Stimulated activated CD4-positive, alpha-beta T cell treated with anti-CD3 and anti-CD28 coated beads, TNF-alpha, amount 100 ng/mL, for 24 hours (primary cell): ENCODE measurements at regions not wholly inside any gene's neighbourhood (a gene's known extent, or its start where the extent isn't known, plus 50 kb on each side); places are given as distances from the start of the nearest gene placed in this dataset.
"Not testable (repeated sequence)": the region's sequence is repeated elsewhere in the genome, so short reads cannot be mapped to it uniquely, and the experiment has no call there.

Experiments
- DNase-seq, 3 experiments: peaks; one replicate each; pipeline ENCODE4 v3.0.0-alpha.2; 2020; ENCODE audit warnings: low read depth in 3 of 3

DNA sequence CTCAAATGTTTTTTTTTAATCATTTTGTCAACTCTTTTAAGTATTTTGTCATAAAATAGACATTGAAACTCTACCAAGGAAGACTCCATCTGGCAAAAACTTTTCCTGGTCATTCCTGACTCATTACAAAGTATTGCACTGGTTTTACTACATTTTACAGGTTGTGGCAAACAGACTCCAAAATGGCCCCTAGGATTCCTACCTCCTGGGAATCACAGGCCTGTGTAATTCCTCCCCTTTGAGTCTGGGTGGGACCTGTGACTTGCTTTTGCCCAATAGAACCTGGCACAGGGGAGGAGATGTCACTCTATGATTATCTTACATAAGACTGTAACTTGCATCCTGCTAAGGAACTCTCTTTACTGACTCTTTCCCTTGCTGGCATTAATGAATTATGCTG, 123.6 kb upstream of the KCNJ6 start:
- DNase-seq = no peak

DNA sequence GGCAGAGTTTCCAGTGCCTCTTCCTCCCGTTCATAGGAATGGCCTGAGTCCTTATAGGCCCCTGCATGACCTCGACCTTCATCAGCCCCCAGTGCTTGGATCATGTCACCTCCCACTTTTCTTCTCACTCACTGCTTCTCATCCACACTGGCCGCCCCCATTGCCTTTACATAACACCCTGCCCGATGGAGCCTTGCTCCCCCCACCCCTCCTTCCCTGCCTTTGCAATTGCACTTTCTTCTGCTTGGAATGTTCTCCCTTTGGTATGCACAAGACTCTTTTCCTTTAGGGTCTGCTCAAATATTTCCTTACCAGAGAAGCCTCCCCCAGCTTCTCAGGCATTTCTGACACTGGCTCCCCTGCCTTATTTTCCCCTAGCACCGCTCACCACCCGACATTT, 125.2 kb upstream of the KCNJ6 start:
- DNase-seq = no peak

DNA sequence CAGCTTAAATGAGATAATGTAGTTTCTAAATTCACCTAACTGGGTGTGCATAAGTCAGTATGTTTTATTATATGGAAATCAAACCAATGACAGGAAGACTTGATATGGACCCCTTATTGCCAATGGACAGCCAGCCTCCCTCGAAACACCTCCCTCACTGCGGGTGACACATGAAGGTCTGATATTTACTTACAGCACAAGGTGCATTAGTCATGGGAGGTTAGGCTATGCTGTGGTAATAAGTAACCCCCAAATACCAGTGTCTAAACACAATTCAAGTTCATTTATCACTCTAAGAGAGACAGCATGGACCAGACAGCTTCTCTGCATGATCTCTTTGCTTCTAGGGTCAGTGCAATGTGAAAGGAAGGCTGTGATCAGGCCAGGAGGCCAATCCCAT, 126.0 kb upstream of the KCNJ6 start:
- no peak for DNase-seq

DNA sequence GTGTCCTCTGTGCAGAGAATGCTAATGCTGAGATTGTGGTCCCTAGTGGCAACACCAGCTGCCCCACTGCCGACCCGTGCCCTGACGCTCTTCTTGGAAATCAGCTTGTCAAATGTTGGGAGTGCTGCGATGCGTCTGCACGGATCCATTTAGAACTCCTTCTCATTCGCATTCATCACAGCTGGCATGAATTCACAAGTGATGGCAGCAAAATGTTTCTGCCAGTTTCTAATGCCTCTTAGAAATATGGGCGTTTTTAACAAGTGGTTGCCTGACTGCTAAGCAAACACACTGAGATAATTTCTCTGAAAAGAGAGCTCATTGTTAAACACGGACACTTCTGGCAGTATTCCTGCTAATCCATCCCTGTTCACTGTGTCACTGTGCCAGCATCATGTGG, 131.9 kb upstream of the KCNJ6 start:
- no peak for DNase-seq

DNA sequence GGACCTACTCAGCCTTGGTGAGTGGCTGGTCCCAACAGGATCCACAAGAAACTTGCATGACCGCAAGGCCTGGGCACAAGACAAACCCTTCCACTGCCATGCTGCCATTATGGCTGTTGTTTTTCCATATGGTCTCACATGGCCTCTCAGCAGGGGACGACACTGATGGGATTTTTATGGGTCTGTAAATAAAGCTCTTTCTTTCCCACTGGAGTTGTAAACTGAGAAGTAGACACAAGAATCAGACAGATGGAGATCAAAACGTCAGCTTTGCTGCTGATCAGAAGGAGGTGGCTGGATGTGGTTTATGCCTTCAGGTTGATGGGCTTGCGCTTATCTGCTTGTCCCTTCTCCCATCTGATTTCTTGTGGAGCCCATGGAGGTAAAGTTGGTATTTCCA, 138.1 kb upstream of the KCNJ6 start:
- no peak for DNase-seq

DNA sequence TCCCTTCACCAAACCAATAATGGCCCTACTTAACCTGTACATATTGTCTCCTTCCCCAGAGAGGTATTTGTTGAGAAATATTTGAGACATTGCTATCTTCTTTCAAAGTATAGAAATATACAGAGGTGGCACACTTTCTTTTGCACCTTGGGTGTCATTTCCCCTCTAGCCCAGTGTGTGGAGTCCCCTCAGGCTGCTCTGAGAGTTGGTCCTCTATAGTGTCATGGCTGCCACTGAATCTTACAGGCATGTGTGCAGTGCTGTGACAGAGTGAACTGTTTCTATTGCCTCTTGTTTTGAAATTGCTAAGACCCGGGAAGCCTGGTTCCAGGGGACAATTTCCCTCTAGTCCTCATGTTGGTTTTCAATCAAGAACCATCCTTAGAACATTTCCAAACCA, 140.2 kb upstream of the KCNJ6 start:
- no peak for DNase-seq

DNA sequence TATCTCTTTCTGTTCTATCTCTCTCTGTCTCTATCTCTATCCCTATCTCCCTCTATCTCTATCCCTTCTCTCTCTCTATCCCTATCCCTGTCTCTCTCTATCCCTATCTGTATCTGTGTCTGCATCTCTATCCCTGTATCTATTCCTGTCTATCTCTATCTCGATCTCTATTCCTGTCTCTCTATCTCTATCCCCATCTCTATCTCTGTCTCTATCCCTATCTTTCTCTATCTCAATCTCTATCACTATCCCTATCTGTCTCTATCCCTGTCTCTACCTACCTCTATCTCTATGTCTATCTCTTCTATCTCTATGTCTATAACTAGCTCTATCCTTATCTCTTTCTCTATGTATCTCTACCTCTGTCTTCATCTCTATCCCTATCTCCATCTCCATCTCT, 141.4 kb upstream of the KCNJ6 start:
- no peak for DNase-seq

DNA sequence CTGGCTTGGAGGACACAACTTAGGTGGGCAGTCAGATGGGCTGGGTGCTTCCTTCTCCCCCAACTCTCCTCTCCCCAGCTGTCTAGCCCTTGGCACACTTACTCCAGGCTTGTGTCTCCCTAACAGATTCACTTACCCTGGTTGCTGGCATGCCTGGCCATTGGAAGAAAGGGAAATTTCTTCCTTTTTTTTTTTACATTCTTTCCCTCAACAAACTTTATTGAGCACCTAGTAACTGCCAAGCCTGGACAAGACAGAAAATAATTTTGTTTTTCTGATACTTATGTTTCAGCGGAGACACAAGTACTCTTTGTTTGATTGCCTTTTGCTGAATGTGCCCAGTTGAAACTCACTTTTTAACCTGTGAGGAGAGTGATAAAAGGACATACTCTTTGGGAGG, 144.3 kb upstream of the KCNJ6 start:
- no peak for DNase-seq

DNA sequence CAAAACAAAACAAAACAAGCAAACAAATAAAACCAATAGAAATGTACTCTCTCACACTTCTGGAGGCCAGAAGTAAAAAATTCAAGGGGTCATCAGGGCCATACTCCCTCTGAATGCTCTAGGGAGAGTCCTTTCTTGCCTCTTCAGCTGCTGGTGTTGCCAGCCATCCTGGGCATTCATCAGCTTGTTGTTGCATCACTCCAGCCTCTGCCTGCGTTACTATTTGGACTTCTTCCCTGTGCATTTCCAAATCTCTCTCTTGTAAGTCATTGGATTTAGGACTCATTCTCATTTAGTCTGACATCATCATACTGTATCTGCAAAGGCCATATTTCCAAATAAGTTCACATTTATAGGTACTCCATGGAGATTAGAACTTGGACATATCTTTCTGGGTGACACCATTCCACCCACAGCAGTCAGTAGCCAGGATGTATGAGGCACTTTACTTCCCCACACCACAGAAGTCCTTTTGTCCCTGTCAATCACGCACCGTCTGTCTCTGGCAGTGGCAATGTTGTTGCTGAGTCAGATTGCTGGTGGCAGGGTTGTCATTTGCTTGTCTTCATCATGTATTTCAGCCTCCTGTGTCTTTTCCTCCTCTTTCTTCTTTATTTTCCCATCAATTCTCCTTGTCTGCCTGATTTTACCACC, 151.0 kb upstream of the KCNJ6 start:
- no peak for DNase-seq

DNA sequence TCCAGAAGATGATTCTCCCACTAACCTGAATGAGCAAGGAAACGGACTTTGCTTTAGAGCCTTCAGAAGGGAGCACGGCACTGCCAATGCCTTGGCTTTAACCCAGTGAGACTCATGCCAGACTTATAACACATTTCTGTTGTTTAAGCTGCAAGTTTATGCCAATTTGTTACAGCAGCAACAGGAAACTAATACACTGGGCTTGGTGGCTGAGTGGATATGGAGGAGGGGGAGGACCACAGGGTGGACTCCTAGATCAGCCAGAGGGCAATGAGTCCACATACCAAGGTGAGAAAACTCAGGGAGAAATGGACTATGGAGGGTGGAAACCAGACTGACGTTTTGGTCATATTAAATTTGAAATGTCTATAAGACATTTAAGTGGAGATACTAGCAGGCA, 156.2 kb upstream of the KCNJ6 start:
- DNase-seq = no peak

DNA sequence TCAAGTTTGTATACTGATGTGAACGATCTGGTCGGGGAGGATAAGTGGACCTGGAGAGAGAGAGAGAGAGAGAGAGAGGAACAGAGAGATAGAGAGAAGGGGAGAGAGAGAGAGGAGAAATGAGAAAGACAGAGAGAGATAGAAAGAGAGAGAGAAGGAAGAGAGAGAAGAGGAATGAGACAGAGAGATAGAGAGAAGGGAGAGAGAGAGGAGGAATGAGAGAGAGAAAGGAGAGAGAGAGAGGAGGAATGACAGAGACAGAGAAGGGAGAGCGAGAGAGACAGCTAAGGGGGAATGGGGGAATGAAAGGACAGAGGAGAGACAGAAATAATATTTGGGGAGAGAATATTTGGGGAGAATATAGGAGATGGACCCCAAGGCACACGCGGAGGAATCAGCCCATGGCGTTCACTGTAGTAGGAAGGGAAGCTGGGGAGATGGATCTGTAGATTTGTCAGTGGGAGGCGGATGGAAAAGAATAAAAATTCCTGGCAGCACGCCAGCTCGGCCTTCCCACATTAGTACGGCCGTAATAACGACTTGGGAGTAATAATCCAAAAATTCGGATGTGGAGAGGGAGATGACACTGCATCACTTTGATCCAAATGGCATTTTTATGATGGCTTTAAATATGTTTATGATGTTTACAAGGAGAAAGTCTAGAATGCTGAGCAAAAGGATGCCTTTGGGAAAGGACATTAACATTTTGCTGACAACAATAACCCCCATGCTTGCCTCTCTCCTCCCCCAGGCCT, 159.8 kb upstream of the KCNJ6 start:
- no peak for DNase-seq

DNA sequence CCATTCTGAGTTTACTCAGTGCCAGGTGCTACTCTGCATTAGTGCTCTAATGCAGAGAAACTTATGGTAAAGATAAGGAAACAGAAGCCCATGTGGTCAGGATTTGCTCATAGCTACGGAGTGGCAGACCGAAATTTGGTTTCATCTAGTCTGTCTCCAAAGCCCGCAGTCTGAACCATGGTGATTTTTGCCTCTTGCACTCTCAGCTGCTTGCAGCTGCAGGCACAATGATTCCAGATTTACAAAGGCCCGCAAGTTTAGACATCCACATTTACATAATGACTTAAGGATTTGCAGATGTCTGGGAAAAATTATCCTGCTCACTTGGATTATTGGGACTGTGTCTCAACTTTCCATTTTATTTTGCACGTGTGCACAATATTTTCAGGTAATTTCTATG, 161.3 kb upstream of the KCNJ6 start:
- no peak for DNase-seq

DNA sequence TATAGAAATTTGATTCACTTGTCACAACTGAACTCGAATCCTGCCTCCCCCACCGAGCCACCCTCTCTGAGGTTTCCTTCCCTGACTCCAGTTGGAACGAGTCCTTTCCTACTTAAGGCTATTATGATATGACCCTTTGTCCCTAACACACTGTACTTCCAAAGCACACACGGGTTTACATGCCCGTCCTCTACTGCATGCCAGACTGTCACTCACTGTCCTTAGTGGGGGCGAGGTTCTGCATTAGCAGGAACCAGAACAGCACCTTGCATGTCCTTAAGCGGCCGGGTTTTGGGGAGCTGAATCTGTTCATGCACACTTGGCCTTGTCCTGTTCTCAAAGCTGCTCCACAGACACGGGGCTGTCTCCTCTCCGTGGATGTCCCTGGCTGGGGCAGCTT, 164.6 kb upstream of the KCNJ6 start:
- no peak for DNase-seq

DNA sequence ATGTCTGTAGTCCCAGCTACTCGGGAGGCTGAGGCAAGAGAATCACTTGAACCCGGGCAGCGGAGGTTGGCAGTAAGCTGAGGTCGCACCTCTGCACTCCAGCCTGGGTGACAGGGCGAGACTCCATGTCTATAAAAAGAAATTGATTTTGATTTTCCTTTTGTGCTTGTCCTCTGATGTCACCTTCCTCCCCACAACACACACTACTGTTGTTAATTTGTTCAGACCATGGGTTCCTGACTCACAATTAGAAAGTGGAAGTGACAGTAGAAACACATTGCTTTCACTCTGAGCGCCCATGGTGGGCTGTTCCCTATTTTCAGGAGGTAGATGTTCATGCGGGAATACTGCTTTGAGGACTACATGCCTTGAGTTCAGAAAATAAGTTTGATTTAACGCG, 165.5 kb upstream of the KCNJ6 start:
- no peak for DNase-seq

DNA sequence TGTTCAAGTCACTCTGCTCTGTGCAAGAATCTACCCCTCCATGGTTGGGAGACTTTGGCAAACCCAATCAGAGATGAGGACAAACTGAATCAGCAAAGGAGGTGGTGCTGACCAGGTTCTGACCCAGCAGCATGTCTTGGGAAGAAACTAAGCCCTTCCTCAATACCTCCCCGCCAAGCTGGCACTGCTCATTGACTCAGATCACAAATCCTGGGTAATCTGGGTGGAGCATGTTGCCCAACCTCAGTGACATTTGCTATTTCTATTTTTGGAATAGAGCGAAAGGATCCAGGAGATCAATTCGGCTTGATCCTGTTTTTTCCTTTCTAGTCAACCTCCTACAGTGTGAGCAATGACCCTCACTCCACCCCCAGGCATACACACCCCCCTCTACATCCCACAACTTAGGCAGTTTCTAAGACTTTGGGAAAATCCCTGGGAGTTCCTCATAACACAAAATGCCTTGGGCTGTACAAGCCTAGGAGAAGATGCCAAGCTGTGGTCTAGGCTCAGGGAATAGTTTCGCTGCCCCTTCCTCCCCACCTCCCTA, 166.8 kb upstream of the KCNJ6 start:
- no peak for DNase-seq

DNA sequence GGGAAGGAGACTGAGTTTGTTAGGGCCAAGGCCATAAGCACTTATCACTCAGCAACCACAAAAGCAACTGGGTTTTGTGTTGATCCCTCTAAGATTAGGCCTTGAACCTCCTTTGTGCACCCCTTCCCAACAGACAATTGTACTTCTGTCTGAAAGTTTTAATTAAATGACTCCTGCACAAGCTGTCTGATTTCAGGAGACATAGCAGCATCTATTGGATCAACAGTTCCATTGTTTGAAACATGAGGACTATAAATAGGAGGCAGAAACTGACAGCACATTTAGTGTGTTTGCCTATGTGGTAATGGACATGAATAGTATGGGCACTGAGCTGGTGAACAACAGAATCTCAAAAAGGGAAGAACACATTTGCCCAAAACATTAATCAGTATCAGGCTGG, 167.3 kb upstream of the KCNJ6 start:
- DNase-seq = no peak

DNA sequence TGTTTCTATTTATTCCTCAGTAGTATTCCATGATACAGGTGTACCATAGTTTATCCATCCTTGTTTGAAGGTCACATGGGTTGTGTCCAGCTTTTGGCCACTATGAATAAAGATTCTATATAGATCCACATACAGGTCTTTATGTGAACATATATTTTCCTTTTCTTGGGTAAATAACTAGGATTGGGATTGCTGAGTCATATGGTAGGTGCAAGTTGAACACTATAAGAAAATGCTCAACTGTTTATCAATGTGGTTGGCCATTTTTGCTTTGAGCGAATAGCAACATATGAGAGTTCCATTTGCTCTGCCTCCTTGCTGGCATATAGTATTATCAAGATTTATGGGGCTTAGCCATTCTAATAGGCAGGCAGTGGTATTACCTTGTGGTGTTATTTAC, 170.2 kb upstream of the KCNJ15 start:
- DNase-seq = no peak

DNA sequence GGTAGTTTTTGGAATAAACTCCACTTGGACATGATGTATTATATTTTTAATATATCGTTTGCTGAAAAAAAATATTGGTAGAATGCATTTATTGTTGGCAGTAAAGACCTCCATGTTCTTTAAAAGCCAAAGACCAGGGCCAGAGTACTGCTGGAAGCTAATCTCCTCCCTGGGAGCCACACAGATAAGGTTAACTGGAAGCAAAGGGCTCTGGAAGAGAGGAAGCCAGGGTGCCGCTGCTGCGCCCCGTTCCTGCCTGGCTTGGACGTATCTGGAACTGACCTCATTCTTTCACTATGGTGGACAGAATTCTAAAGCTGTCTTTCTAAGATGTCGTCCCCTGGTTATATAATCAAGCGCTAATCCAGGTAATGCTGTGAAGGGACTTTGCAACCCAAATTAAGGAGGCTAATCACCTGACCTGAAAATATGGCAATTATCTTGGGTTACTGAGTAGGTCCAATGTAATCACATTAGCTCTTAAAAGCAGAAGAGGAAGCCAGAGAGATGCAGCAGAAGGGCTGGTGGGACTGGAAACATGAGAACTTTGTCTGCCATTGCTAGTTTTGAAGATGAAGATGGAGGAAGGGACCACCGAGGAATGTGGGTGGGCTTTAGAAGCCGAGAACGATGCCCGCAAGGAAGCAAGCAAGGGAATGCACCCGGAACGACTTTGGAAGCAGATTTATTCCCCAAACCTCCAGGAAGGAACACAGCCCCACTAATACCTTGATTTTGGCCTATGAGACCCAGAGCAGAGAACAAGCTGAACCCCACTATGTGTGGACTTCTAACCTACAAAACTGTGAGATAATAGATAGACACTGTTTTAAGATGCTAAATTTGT, 167.7 kb upstream of the KCNJ15 start:
- no peak for DNase-seq

DNA sequence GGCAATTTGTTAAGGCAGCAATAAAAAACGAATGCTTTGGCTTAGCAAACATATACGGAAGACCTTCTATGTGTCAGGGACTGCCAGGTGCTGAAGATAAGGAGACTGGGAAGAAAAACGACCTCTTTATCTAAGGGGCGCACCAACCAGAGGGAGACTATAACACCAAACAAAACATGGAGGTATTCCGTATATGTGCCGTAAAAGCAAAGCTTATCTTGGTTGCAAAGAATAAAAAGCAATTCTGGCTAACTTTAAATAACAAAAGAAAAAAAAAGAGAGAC, 167.1 kb upstream of the KCNJ15 start:
- no peak for DNase-seq

DNA sequence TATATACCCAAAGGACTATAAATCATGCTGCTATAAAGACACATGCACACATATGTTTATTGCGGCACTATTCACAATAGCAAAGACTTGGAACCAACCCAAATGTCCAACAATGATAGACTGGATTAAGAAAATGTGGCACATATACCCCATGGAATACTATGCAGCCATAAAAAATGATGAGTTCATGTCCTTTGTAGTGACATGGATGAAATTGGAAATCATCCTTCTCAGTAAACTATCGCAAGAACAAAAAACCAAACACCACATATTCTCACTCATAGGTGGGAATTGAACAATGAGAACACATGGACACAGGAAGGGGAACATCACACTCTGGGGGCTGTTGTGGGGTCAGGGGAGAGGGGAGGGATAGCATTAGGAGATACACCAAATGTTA, 165.7 kb upstream of the KCNJ15 start:
- not testable (repeated sequence) for DNase-seq

DNA sequence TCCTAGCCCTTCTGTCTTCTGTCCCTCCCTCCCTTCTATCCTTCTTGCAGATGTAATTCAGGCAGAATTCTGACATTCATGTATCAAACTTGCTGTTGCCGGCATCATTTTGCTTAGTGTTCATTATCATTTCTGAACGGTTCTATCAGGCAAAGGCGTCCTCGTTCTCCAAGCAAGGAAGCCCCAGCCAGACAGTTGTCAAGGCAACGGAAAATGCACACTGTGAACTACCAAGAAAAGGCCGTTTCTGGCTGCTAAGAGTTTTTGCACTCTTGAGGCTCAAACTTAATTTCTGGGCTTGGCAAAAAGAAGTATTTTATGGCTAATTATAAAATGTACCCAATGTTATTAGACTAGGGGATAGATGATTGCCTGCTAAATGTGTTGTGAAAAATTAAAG, 164.7 kb upstream of the KCNJ15 start:
- no peak for DNase-seq

DNA sequence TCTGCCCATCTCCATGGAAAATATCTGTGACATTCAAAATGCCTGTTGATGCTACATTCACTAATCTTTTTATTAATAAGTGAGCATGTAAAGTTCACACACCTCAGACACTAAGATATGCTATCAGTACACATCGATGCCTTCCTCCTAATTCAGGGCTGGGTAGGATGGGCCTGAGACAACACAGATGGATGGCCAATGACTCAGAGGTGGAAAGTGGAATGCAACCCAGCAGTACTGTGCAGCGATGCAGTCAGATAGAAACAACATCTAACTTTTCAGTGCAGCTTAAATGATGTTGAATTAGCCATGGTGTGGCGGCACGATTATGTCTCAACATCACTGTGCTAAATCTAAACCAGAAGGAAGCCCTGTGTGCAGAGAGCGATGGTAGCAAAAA, 161.6 kb upstream of the KCNJ15 start:
- no peak for DNase-seq

DNA sequence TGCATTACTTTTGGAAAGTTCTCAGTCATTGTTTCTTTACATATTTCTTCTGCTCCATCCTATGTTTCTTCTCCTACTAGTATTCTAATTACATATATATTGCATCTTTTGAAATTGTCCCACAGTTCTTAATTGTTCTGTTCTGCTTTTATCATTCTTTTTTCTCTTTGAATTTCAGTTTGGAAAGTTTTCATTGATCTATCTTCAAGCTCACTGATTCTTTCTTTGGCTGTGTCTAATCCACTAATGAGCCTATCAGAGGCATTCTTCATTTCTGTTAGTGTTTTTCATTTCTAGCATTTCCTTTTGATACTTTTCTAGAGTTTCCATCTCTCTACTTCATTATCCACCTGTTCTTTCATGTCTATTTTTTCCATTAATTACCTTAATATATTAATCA, 159.0 kb upstream of the KCNJ15 start:
- DNase-seq = no peak
